Right cardiac atrium (tissue), 5 donors: ENCODE measurements at regions not wholly inside any gene's neighbourhood (a gene's known extent, or its start where the extent isn't known, plus 50 kb on each side); places are given as distances from the start of the nearest gene placed in this dataset.
"Not testable (repeated sequence)": the region's sequence is repeated elsewhere in the genome, so short reads cannot be mapped to it uniquely, and the experiment has no call there.

Experiments
- ATAC-seq, 2 donors: fragments of 200-7000 bp; cut with Tn5 transposase; one replicate each; pipeline versions ENCODE4 v1.8.0 to v1.9.1; 2020; ENCODE audit warnings: moderate library complexity in 2 of 2, mild to moderate bottlenecking in 1 of 2
- DNase-seq, 3 donors: peaks; one replicate each; pipeline ENCODE4 v3.0.0-alpha.2; 2020
- H3K27ac ChIP-seq: one replicate; pipeline ENCODE4 v1.5.1; 2013; ENCODE audit warnings: mild to moderate bottlenecking, low read length, control low read depth, moderate library complexity
- H3K27me3 ChIP-seq: one replicate; pipeline ENCODE4 v1.6.1; 2013; ENCODE audit not compliant: control insufficient read depth, insufficient read depth
- H3K4me1 ChIP-seq: one replicate; pipeline ENCODE4 v1.6.1; 2013; ENCODE audit warnings: low read length; ENCODE audit not compliant: control insufficient read depth, insufficient read depth
- H3K4me3 ChIP-seq: one replicate; pipeline ENCODE4 v1.5.1; 2013; ENCODE audit warnings: low read length, control low read depth
- H3K9me3 ChIP-seq: one replicate; pipeline ENCODE4 v1.6.1; 2013; ENCODE audit warnings: low read length; ENCODE audit not compliant: control insufficient read depth
- WGBS: extraction: QIAGEN DNeasy Blood & Tissue Kit; methylation state at CpG from one replicate; pipeline ENCODE4 v1.1.7; 2013; 5-methylcytosine and 5-hydroxymethylcytosine counted together
- intact Hi-C, 4 donors: fragments of 100-400 bp; cut with DNase I; formaldehyde crosslinking; loops; one replicate each; pipeline versions ENCODE4 v1.11.0 to v1.14.0; 2022 to 2023
- donor health status: healthy with polysubstance abuse.
- donor health status: DM: no; HTN: yes; CAD: no.
- donor health status: DM: no; HTN: no; CAD: no.
- donor health status: DM: no; HTN: yes; CAD: no; lungs with severe emphysema.
- donor health status: DM: yes; HTN: yes; CAD: no.

- 83% methylated on average over 9 of the region's 9 CpGs for WGBS
- H3K9me3 ChIP-seq: no peaks in the 10 kb centered on the region
- intact Hi-C loops: no loop called here
- no peak overlapping the region for H3K4me3 ChIP-seq
- no peak for DNase-seq
- H3K27ac ChIP-seq: no peak overlapping the region
- no peaks in the 10 kb centered on the region for H3K4me1 ChIP-seq
- H3K27me3 ChIP-seq: no peaks in the 10 kb centered on the region
- no peak for ATAC-seq
Observed at GRCh38 chr2:236472720-236473495, 96.7 kb upstream of the ACKR3 start.

- WGBS: 89% methylated on average over 1 of the region's 1 CpG
- intact Hi-C loops: no loop called here
- Histone ChIP-seq H3K27ac (no peak overlapping the region), H3K4me3 (no peak overlapping the region), H3K4me1 (no peaks in the 10 kb centered on the region), H3K9me3 (no peaks in the 10 kb centered on the region), H3K27me3 (no peaks in the 10 kb centered on the region)
- ATAC-seq: no peak
- DNase-seq: no peak
Observed at GRCh38 chr2:236473691-236474090, 95.9 kb upstream of the ACKR3 start.

GRCh38 chr2:236479814-236480213, 89.8 kb upstream of the ACKR3 start:
- Histone ChIP-seq H3K4me3 (no peak overlapping the region), H3K9me3 (peaks cover 2% of the 10 kb centered on the region), H3K27me3 (no peaks in the 10 kb centered on the region), H3K27ac (no peak overlapping the region), H3K4me1 (no peaks in the 10 kb centered on the region)
- DNase-seq (no peak), ATAC-seq (no peak)
- WGBS: 89% methylated on average over 1 of the region's 1 CpG
- intact Hi-C loops: no loop called here

GRCh38 chr2:236483102-236483501, 86.5 kb upstream of the ACKR3 start:
- Histone ChIP-seq H3K27me3 (no peaks in the 10 kb centered on the region), H3K4me1 (no peaks in the 10 kb centered on the region), H3K27ac (no peak overlapping the region), H3K9me3 (peaks cover 2% of the 10 kb centered on the region), H3K4me3 (no peak overlapping the region)
- DNase-seq: no peak
- intact Hi-C loops: no loop called here
- no peak for ATAC-seq
- 87% methylated on average over 1 of the region's 1 CpG for WGBS

GRCh38 chr2:236485519-236485918, 84.1 kb upstream of the ACKR3 start:
- DNase-seq: no peak
- intact Hi-C loops: no loop called here
- H3K4me1 ChIP-seq: no peaks in the 10 kb centered on the region
- ATAC-seq: no peak
- H3K4me3 ChIP-seq: no peak overlapping the region
- H3K27ac ChIP-seq: no peak overlapping the region
- H3K27me3 ChIP-seq: no peaks in the 10 kb centered on the region
- WGBS: 82% methylated on average over 2 of the region's 2 CpGs
- H3K9me3 ChIP-seq: peaks cover 2% of the 10 kb centered on the region

- intact Hi-C loops, DNase-seq, H3K27ac ChIP-seq, H3K4me3 ChIP-seq, H3K9me3 ChIP-seq, H3K4me1 ChIP-seq, ATAC-seq, H3K27me3 ChIP-seq: not testable (repeated sequence)
- 87% methylated on average over 5 of the region's 5 CpGs for WGBS
Observed at GRCh38 chr2:236489083-236489482, 80.5 kb upstream of the ACKR3 start.

GRCh38 chr2:236489895-236490404, 79.7 kb upstream of the ACKR3 start:
- WGBS: 91% methylated on average over 3 of the region's 3 CpGs
- ATAC-seq: no peak
- intact Hi-C loops: no loop called here

GRCh38 chr2:236496340-236496739, 73.3 kb upstream of the ACKR3 start:
- H3K27me3 ChIP-seq: no peaks in the 10 kb centered on the region
- DNase-seq (no peak), ATAC-seq (no peak)
- H3K4me1 ChIP-seq: no peaks in the 10 kb centered on the region
- H3K27ac ChIP-seq: no peak overlapping the region
- intact Hi-C loops: no loop called here
- no peaks in the 10 kb centered on the region for H3K9me3 ChIP-seq
- H3K4me3 ChIP-seq: no peak overlapping the region
- WGBS: 84% methylated on average over 9 of the region's 9 CpGs

More at GRCh38 chr2:236489895-236490404, 79.7 kb upstream of the ACKR3 start:
- Histone ChIP-seq H3K9me3 (no peaks in the 10 kb centered on the region), H3K27me3 (no peaks in the 10 kb centered on the region), H3K4me1 (no peaks in the 10 kb centered on the region), H3K4me3 (no peak overlapping the region), H3K27ac (no peak overlapping the region)
- no peak for DNase-seq

GRCh38 chr2:236498369-236498768, 71.3 kb upstream of the ACKR3 start:
- H3K9me3 ChIP-seq: no peaks in the 10 kb centered on the region
- H3K27me3 ChIP-seq: no peaks in the 10 kb centered on the region
- WGBS: 88% methylated on average over 7 of the region's 7 CpGs
- H3K4me1 ChIP-seq: no peaks in the 10 kb centered on the region
- no peak overlapping the region for H3K4me3 ChIP-seq
- ATAC-seq: peak; percentile 54 to 71
- DNase-seq: no peak
- no peak overlapping the region for H3K27ac ChIP-seq
- intact Hi-C loops: no loop called here

- H3K4me1 ChIP-seq: no peaks in the 10 kb centered on the region
- no peak overlapping the region for H3K4me3 ChIP-seq
- no peaks in the 10 kb centered on the region for H3K9me3 ChIP-seq
- WGBS: 86% methylated on average over 14 of the region's 14 CpGs
- no peak for ATAC-seq
- H3K27me3 ChIP-seq: no peaks in the 10 kb centered on the region
- no peak overlapping the region for H3K27ac ChIP-seq
- no peak for DNase-seq
- intact Hi-C loops: no loop called here
Observed at GRCh38 chr2:236499691-236500578, 69.7 kb upstream of the ACKR3 start.

- DNase-seq (no peak), ATAC-seq (no peak)
- H3K4me3 ChIP-seq: no peak overlapping the region
- 96% methylated on average over 6 of the region's 6 CpGs for WGBS
- no peaks in the 10 kb centered on the region for H3K27me3 ChIP-seq
- no peak overlapping the region for H3K27ac ChIP-seq
- H3K9me3 ChIP-seq: no peaks in the 10 kb centered on the region
- no peaks in the 10 kb centered on the region for H3K4me1 ChIP-seq
- intact Hi-C loops: no loop called here
Observed at GRCh38 chr2:236501026-236501425, 68.6 kb upstream of the ACKR3 start.
